ENCODE measurements at regions not wholly inside any gene's neighbourhood (a gene's known extent, or its start where the extent isn't known, plus 50 kb on each side); places are given as distances from the start of the nearest gene placed in this dataset.

GRCh38 chr2:156003780-156004179 lies 328.7 kb downstream of the NR4A2 start:
- Histone ChIP-seq H3K4me3 (ENCODE audit: low read depth in 2 of 2, low read length in 1 of 2) (no peak overlapping the region), H3K79me2 (ENCODE audit: insufficient read depth) (no peaks in the 10 kb centered on the region), H3K36me3 (replicated peaks in 1 of 2; ENCODE audit: control insufficient read depth in 1 of 2, insufficient read depth in 2 of 2, low read length in 1 of 2) (no peaks in the 10 kb centered on the region), H3F3A (replicated peaks; ENCODE audit: insufficient read depth) (no peaks in the 10 kb centered on the region), H2AFZ (ENCODE audit: low read depth) (no peak overlapping the region), H3K9me2 (no peaks in the 10 kb centered on the region), H3K4me1 (ENCODE audit: control insufficient read depth in 1 of 2, insufficient read depth in 2 of 2, low read depth in 1 of 2, low read length in 1 of 2) (no peaks in the 10 kb centered on the region), H3K27me3 (ENCODE audit: insufficient read depth) (no peaks in the 10 kb centered on the region), H3K4me2 (no peak overlapping the region), H3K27ac (ENCODE audit: low read depth in 2 of 2, low read length in 1 of 2) (no peak overlapping the region), H3K9me3 (no peaks in the 10 kb centered on the region), H4K20me1 (ENCODE audit: insufficient read depth) (no peaks in the 10 kb centered on the region), H3K9ac (no peak overlapping the region)
- no peak for TF ChIP-seq FOXM1 (IDR thresholded peaks at IDR 0.05; ENCODE audit: low read depth)
- TF ChIP-seq FOSL2 (IDR thresholded peaks at IDR 0.05; ENCODE audit: borderline replicate concordance, low read depth): no peak
- no peak for TF ChIP-seq GATA2 (CRISPR knock-in tag; IDR thresholded peaks at IDR 0.05)
- TF ChIP-seq RXRA (IDR thresholded peaks at IDR 0.05; ENCODE audit: borderline replicate concordance, low read depth): no peak
- no peak for TF ChIP-seq NFIC (IDR thresholded peaks at IDR 0.05; ENCODE audit: borderline replicate concordance)
- TF ChIP-seq TCF12 (IDR thresholded peaks at IDR 0.05): no peak
- no peak for TF ChIP-seq MXI1 (IDR thresholded peaks at IDR 0.05; ENCODE audit: low read depth, low read length)
- TF ChIP-seq REST (IDR thresholded peaks at IDR 0.05; ENCODE audit: low read depth, low read length): no peak
- no peak for TF ChIP-seq PBX3 (IDR thresholded peaks at IDR 0.05)
- no peak for TF ChIP-seq NRF1 (IDR thresholded peaks at IDR 0.05; ENCODE audit: low read depth, low read length)
- no peak for TF ChIP-seq EP300 (IDR thresholded peaks at IDR 0.05; ENCODE audit: borderline replicate concordance in 1 of 2, low read depth in 1 of 2, low read length in 1 of 2)
- TF ChIP-seq TAF1 (IDR thresholded peaks at IDR 0.05; ENCODE audit: borderline replicate concordance, low read depth, low read length): no peak
- TF ChIP-seq JUND (IDR thresholded peaks at IDR 0.05): no peak
- TF ChIP-seq YY1 (IDR thresholded peaks at IDR 0.05; ENCODE audit: low read depth): no peak
- DNase-seq: no peak
- CTCF ChIA-PET: no interaction called here
- POLR2A ChIA-PET: no interaction called here
- 8% methylated on average over 4 of the region's 4 CpGs for WGBS (ENCODE audit: low lambda C conversion rate)

- CTCF ChIA-PET: no interaction called here
- Histone ChIP-seq H2AFZ (ENCODE audit: low read depth) (no peak overlapping the region), H3K9me2 (no peaks in the 10 kb centered on the region), H3K4me3 (ENCODE audit: low read depth in 2 of 2, low read length in 1 of 2) (no peak overlapping the region), H3K79me2 (ENCODE audit: insufficient read depth) (no peaks in the 10 kb centered on the region), H3K27me3 (ENCODE audit: insufficient read depth) (no peaks in the 10 kb centered on the region), H3K9ac (no peak overlapping the region), H3K4me2 (no peak overlapping the region), H3K27ac (ENCODE audit: low read depth in 2 of 2, low read length in 1 of 2) (no peak overlapping the region), H3K4me1 (ENCODE audit: control insufficient read depth in 1 of 2, insufficient read depth in 2 of 2, low read depth in 1 of 2, low read length in 1 of 2) (no peaks in the 10 kb centered on the region), H3K9me3 (no peaks in the 10 kb centered on the region), H3F3A (replicated peaks; ENCODE audit: insufficient read depth) (no peaks in the 10 kb centered on the region), H3K36me3 (replicated peaks in 1 of 2; ENCODE audit: control insufficient read depth in 1 of 2, insufficient read depth in 2 of 2, low read length in 1 of 2) (no peaks in the 10 kb centered on the region), H4K20me1 (ENCODE audit: insufficient read depth) (no peaks in the 10 kb centered on the region)
- 19% methylated on average over 1 of the region's 1 CpG for WGBS (ENCODE audit: low lambda C conversion rate)
- TF ChIP-seq GABPA (IDR thresholded peaks at IDR 0.05; ENCODE audit: low read depth) (no peak), USF2 (IDR thresholded peaks at IDR 0.05; ENCODE audit: borderline replicate concordance, low read depth, low read length) (no peak), GATA2 (CRISPR knock-in tag; IDR thresholded peaks at IDR 0.05) (no peak)
- DNase-seq: no peak
- POLR2A ChIA-PET: no interaction called here
Measured at GRCh38 chr2:156001851-156002250, 330.7 kb downstream of the NR4A2 start.
